H54 (cell line): ENCODE measurements at regions not wholly inside any gene's neighbourhood (a gene's known extent, or its start where the extent isn't known, plus 50 kb on each side); places are given as distances from the start of the nearest gene placed in this dataset.
A peak's percentile ranks its signal among the peaks of the same experiment; 100 is the strongest.
"Not testable (repeated sequence)": the region's sequence is repeated elsewhere in the genome, so short reads cannot be mapped to it uniquely, and the experiment has no call there.

Experiments
- DNase-seq: peaks from one replicate; pipeline ENCODE4 v3.0.0; 2011; ENCODE audit warnings: low spot score, mixed read lengths; ENCODE audit not compliant: insufficient read length
- FAIRE-seq: peaks from 3 replicates; lab custom pipeline; 2011; peaks lifted over from hg19 to GRCh38; lab: Jason Lieb, UNC
- POLR2A ChIP-seq: IDR thresholded peaks from 2 replicates; pipeline ENCODE4 v1.6.1; 2011; ENCODE audit warnings: low read depth, mild to moderate bottlenecking, low read length

GRCh38 chr2:145563741-145564615, 1044.1 kb upstream of the ZEB2 start:
- no peak for DNase-seq
- FAIRE-seq: no peak
- no peak for TF ChIP-seq POLR2A

DNA sequence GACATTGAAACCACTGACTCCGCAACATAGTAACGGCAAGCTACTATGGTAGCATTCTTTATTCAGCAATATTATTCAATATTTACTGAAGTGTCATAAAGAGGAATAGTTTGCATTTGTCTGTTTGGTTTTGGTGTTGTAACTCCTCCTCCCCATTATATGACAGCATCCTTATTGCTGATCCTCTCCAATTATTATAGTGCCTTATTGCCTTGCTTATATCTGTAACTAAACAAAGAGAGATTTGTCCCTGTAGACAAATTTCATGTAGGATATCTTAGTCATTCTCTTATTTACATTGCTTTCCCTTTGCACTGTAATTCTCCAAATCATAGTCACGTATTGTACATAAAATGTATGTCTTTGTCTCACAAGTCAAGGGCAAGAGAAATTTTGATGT, 1041.2 kb upstream of the ZEB2 start:
- no peak for DNase-seq
- FAIRE-seq: no peak
- TF ChIP-seq POLR2A: no peak

- DNase-seq: no peak
These were observed 1038.9 kb upstream of the ZEB2 start for GRCh38 chr2:145558617-145559350.

GRCh38 chr2:145555360-145555759, 1035.4 kb upstream of the ZEB2 start:
- FAIRE-seq: no peak
- no peak for TF ChIP-seq POLR2A
- no peak for DNase-seq

More at GRCh38 chr2:145558617-145559350, 1038.9 kb upstream of the ZEB2 start:
- no peak for TF ChIP-seq POLR2A
- FAIRE-seq: no peak

GRCh38 chr2:145551686-145552085, 1031.8 kb upstream of the ZEB2 start:
- FAIRE-seq: no peak
- no peak for TF ChIP-seq POLR2A
- DNase-seq: no peak

- no peak for DNase-seq
- TF ChIP-seq POLR2A: no peak
- no peak for FAIRE-seq
These were observed 1028.6 kb upstream of the ZEB2 start for GRCh38 chr2:145548479-145548878.

DNA sequence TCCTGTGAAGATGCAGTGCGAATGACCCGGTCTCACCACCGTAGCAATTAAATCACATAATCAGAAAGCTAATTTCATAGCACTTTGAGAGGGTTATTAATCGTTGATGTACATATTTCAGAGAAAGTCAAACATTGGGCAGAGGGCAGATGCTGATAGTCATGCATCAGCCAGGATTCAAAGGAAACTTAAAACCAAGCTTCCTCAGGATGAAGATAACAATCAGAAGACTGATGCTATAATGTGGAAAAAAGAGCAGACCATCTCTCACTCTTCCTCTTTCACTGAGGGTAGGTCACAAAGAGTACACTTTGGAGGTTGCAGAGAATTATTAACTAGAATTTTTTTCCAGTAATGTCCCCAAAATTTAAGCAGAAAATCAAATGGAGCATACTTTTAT, 1027.7 kb upstream of the ZEB2 start:
- FAIRE-seq: no peak
- no peak for TF ChIP-seq POLR2A
- no peak for DNase-seq

- no peak for DNase-seq
- no peak for TF ChIP-seq POLR2A
- peak; percentile 48 for FAIRE-seq
These were observed 1026.2 kb upstream of the ZEB2 start for GRCh38 chr2:145546091-145546490.

GRCh38 chr2:145543856-145544255, 1023.9 kb upstream of the ZEB2 start:
- no peak for TF ChIP-seq POLR2A
- no peak for DNase-seq
- FAIRE-seq: no peak

GRCh38 chr2:145543155-145543554, 1023.2 kb upstream of the ZEB2 start:
- no peak for DNase-seq
- FAIRE-seq: no peak
- TF ChIP-seq POLR2A: no peak

- no peak for DNase-seq
- TF ChIP-seq POLR2A: no peak
- FAIRE-seq: no peak
These were observed 1021.1 kb upstream of the ZEB2 start for GRCh38 chr2:145541028-145541427.

DNA sequence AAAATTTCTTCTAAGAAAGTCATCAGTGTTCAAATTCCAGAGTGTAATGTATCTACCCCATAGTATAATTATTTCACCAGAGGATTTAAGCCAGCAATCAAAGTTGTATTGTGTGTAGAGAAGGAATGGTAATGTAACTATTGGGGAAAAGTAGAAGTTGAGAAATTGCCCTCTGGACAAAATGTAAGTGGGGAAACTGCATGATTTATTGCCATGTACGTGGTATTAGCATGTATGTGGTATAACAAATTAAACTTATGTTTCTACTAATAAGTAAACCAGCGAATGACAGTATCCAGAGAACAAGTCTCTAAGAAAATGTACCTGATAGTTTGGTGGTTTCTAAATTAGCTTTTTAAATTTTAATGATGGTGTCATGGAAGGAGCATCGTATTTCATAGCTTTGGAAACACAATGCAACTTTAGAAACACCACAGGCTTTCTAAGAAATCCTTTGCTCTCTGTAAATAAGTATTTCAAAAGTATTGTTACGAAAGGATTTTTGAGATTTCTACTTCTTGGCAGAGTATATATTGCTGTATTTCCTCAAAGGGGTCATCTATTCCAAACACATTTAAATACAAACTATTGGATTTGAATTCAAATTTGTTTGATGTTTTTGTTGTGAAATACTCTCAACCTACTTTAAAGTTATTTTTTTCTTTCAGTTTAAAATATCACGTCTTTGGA, 1018.9 kb upstream of the ZEB2 start:
- DNase-seq (no peak), FAIRE-seq (no peak)
- TF ChIP-seq POLR2A: no peak

- FAIRE-seq: no peak
- no peak for DNase-seq
- TF ChIP-seq POLR2A: no peak
These were observed 1010.7 kb upstream of the ZEB2 start for GRCh38 chr2:145530653-145531052.

GRCh38 chr2:145524836-145525235, 1004.9 kb upstream of the ZEB2 start:
- DNase-seq (no peak), FAIRE-seq (no peak)
- TF ChIP-seq POLR2A: no peak

- TF ChIP-seq POLR2A: no peak
- DNase-seq (no peak), FAIRE-seq (peak; percentile 6)
These were observed 1004.4 kb upstream of the ZEB2 start for GRCh38 chr2:145524303-145524702.

DNA sequence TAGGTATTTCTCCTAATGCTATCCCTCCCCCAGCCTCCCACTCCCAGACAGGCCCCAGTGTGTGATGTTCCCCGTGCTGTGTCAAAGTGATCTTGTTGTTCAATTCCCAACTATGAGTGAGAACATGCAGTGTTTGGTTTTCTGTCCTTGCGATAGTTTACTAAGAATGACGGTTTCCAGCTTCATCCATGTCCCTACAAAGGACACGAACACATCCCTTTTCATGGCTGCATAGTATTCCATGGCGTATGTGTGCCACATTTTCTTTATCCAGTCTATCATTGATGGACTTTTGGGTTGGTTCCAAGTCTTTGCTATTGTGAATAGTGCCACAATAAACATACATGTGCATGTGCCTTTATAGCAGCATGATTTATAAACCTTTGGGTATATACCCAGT, 999.3 kb upstream of the ZEB2 start:
- not testable (repeated sequence) for FAIRE-seq, DNase-seq
